ENCODE measurements at regions not wholly inside any gene's neighbourhood (a gene's known extent, or its start where the extent isn't known, plus 50 kb on each side); places are given as distances from the start of the nearest gene placed in this dataset.

DNA sequence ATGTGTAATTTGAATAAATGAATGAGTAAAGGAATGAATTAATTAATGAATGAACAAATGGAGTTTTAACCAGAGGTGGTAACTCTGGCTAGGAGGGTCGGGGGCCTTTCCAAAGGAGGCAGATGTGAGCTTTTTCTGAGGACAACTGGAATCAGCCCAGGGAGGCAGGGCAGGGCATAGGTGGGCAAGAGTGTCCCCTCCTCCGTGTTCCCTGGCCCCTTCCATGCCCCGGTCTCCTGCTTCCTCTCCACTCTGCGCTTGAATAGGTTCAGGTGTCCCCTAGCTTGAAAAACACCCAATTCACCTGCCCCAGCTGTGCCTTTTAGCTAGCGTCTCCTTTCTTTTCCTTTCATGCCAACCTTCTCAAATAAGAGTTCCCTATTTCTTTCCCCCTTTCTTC, 473.1 kb downstream of the CDH26 start:
- H3K27ac ChIP-seq (ENCODE audit: low read depth, low read length): no peak overlapping the region
- H3K4me2 ChIP-seq (ENCODE audit: insufficient read depth in 1 of 2, low read depth in 2 of 2, low read length in 2 of 2): no peak overlapping the region
- no peak overlapping the region for H3K14ac ChIP-seq (ENCODE audit: insufficient read length)
- H4K20me1 ChIP-seq (replicated peaks in 1 of 2; ENCODE audit: control insufficient read depth in 1 of 2, insufficient read depth in 2 of 2, low read length in 2 of 2): no peaks in the 10 kb centered on the region
- H3K4me3 ChIP-seq (ENCODE audit: extremely low read depth in 1 of 4, insufficient read depth in 2 of 4, low read depth in 3 of 4, low read length in 4 of 4): no peak overlapping the region
- no peaks in the 10 kb centered on the region for H3K79me1 ChIP-seq (ENCODE audit: low read depth, low read length)
- H3K27me3 ChIP-seq (replicated peaks in 1 of 4; ENCODE audit: control insufficient read depth in 3 of 4, extremely low read depth in 1 of 4, insufficient read depth in 3 of 4, low read length in 3 of 4): peaks cover 0 to 2% (median 0%) of the 10 kb centered on the region in 4 experiments; a peak in 1 of 7 replicates
- no peak overlapping the region for H4K91ac ChIP-seq (replicated peaks; ENCODE audit: insufficient read length, low read length)
- no peaks in the 10 kb centered on the region for H3K23me2 ChIP-seq (ENCODE audit: low read depth, low read length)
- POLR2A ChIA-PET (ENCODE audit: partially characterized antibody): no interaction called here
- H3K9ac ChIP-seq (replicated peaks in 1 of 4; ENCODE audit: extremely low read depth in 1 of 4, low read depth in 3 of 4, low read length in 3 of 4): no peak overlapping the region
- no peaks in the 10 kb centered on the region for H3K36me3 ChIP-seq (ENCODE audit: control insufficient read depth in 2 of 4, insufficient read depth in 4 of 4, low read length in 3 of 4)
- H2AK5ac ChIP-seq (ENCODE audit: low read depth, low read length): no peak overlapping the region
- H4K5ac ChIP-seq (ENCODE audit: insufficient read length, low read depth, low read length): no peak overlapping the region
- FAIRE-seq (no peak), DNase-seq (ENCODE audit: low read depth in 1 of 2, low spot score in 2 of 2) (no peak)
- no peak overlapping the region for H3K23ac ChIP-seq (ENCODE audit: insufficient read length)
- no peak overlapping the region for H4K8ac ChIP-seq (ENCODE audit: extremely low read depth, insufficient read depth, low read length)
- peaks cover 0 to 13% (median 3%) of the 10 kb centered on the region in 4 experiments; a peak in 4 of 7 replicates for H3K4me1 ChIP-seq (replicated peaks in 1 of 4; ENCODE audit: control insufficient read depth in 3 of 4, insufficient read depth in 4 of 4, low read length in 3 of 4)
- no peak overlapping the region for H3K18ac ChIP-seq (ENCODE audit: extremely low read depth, low read length)
- no peak overlapping the region for H2BK5ac ChIP-seq (ENCODE audit: low read depth, low read length)
- H2BK15ac ChIP-seq (ENCODE audit: low read length): no peak overlapping the region
- TF ChIP-seq RFX5 (IDR thresholded peaks at IDR 0.05; ENCODE audit: borderline replicate concordance, low read depth, low read length) (no peak), EGR1 (IDR thresholded peaks at IDR 0.05; ENCODE audit: borderline replicate concordance, low read depth, low read length) (no peak), HDAC6 (IDR thresholded peaks at IDR 0.05; ENCODE audit: low read depth, low read length) (no peak), EP300 (IDR thresholded peaks at IDR 0.05; ENCODE audit: borderline replicate concordance in 1 of 2, low read depth in 2 of 2, low read length in 2 of 2) (no peak), CHD1 (IDR thresholded peaks at IDR 0.05; ENCODE audit: low read depth, low read length) (no peak), SRF (IDR thresholded peaks at IDR 0.05; ENCODE audit: low read depth, low read length) (no peak), TAF7 (optimal IDR thresholded peaks at IDR 0.05; ENCODE audit: borderline replicate concordance, low read depth, low read length) (no peak)
- H3K9me3 ChIP-seq (ENCODE audit: insufficient read depth in 2 of 2, low read depth in 1 of 2, low read length in 1 of 2): no peaks in the 10 kb centered on the region
- no peak overlapping the region for H2AFZ ChIP-seq (ENCODE audit: low read length)
- CTCF ChIA-PET (ENCODE audit: partially characterized antibody): interaction anchor here (0.5 to 1.2 kb wide), 3 partner anchors 11 to 556 kb away, joined by 3 to 4 read pairs (median 3); no protein-coding TSS in a partner anchor
- no peak overlapping the region for H2BK12ac ChIP-seq (ENCODE audit: low read depth, low read length)
- no peak overlapping the region for H2BK120ac ChIP-seq (replicated peaks; ENCODE audit: low read depth, low read length)
- H2BK20ac ChIP-seq (ENCODE audit: low read length): no peak overlapping the region
- no peak overlapping the region for H3K4ac ChIP-seq (replicated peaks; ENCODE audit: insufficient read length, low read depth, low read length)
- H3K56ac ChIP-seq (replicated peaks; ENCODE audit: insufficient read length, low read depth, low read length): no peak overlapping the region
- no peaks in the 10 kb centered on the region for H3K79me2 ChIP-seq (ENCODE audit: control insufficient read depth in 1 of 2, insufficient read depth in 2 of 2, low read length in 2 of 2)
- WGBS, 2 experiments (ENCODE audit: extremely low coverage in 1 of 2, insufficient coverage in 1 of 2, insufficient read length in 1 of 2, insufficient replicate concordance in 2 of 2, low coverage in 1 of 2, low lambda C conversion rate in 2 of 2, missing lambda C conversion rate in 1 of 2): 85% methylated on average over 5 of the region's 5 CpGs; no CpG with 5 or more reads in 1 of the 2 experiments

Measured in H1 (cell line).